ES-I3 (cell line): ENCODE measurements at regions not wholly inside any gene's neighbourhood (a gene's known extent, or its start where the extent isn't known, plus 50 kb on each side); places are given as distances from the start of the nearest gene placed in this dataset.

Experiments used
- H3K36me3 ChIP-seq: 2 replicates; pipeline ENCODE4 v1.6.1; 2013; ENCODE audit warnings: mild to moderate bottlenecking, low read length, control low read depth, moderate library complexity; ENCODE audit not compliant: insufficient read depth
- H3K4me1 ChIP-seq: 2 replicates; pipeline ENCODE4 v1.6.1; 2013; ENCODE audit warnings: mild to moderate bottlenecking, control low read depth, low read length; ENCODE audit not compliant: insufficient read depth
- H3K9ac ChIP-seq: 2 replicates; pipeline ENCODE4 v1.6.1; 2013; ENCODE audit warnings: low read depth, mild to moderate bottlenecking, low read length, moderate library complexity
- H3K9me3 ChIP-seq: 2 replicates; pipeline ENCODE4 v1.6.1; 2013; ENCODE audit warnings: mild to moderate bottlenecking, low read length, moderate library complexity; ENCODE audit not compliant: control insufficient read depth, insufficient read depth

DNA sequence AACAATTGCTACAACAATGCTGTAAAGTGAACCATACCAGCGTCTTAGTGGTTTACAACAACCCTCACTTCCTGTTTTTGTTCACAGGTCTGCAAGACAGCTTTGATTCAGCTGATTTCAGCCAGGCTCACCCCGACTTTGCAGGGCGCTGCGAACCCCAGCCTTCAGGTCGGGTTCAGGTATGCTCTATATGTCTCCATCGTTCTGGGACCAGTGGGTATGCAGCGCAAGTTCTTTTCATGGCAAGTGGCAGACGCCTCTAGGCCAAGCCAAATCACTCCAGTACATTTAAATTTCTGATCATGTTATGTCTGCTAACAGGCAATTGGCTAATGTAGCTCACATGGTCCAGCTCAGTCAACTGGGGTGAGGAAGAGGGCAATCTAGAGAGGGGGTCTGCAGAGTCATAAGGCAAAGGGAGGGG is 52.4 kb upstream of the RGMA start:
- Histone ChIP-seq H3K9ac (no peak overlapping the region), H3K36me3 (no peaks in the 10 kb centered on the region), H3K9me3 (no peaks in the 10 kb centered on the region)

DNA sequence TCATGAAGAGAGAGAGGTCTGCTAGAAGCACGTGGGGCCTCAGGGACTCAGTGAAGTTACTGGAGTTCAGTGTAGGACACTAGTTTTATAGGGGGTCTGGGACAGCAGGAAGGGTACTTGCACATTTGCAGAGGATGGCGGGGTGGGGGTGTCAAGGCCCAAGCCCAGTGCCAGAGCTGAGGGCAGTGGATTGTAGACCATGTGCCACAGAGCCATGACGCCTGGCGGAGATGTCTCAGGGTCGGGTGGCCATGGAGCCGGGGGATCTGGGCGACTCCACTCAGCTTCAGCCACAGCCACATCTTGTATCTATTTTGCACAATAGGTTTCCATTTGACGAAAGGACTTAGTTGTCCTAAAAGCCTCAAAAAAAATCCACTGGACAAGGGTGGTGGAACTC is 50.4 kb upstream of the RGMA start:
- no peaks in the 10 kb centered on the region for H3K36me3 ChIP-seq
- H3K9ac ChIP-seq, result no peak overlapping the region
- H3K9me3 ChIP-seq, result no peaks in the 10 kb centered on the region
- H3K4me1 ChIP-seq, result 0 out of 2 replicates have a peak, but pooled peaks cover 4% of the 10 kb centered on the region

More for the DNA sequence above, 52.4 kb upstream of the RGMA start:
- H3K4me1 ChIP-seq, result no peaks in the 10 kb centered on the region

DNA sequence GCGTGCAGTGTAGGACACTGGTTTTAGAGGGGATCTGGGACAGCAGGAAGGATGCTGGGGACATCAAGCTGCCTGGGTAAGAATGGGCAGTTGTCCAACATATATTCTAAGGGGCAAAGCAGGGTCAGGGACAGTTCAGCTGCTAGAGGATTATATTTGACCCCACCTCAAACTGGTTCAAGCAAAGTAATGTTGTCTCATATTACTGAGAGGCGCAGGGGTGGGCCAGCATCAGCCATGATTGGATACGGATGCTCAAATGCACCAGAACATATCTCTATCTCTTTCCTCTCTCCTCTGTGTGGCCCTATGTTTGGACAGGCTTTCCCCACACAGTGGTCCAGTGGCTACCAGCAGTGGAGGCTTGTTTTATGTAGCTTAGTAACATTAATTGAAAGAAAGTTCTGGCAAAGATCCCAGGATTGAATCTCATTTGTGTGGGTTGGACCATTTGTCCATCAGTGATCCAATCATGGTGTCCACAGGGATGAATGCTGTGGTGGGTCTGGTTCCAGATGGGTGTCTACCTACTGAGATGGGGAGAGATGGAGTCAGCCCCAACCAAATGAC is 49.8 kb upstream of the RGMA start:
- Histone ChIP-seq H3K4me1 (0 out of 2 replicates have a peak, but pooled peaks cover 4% of the 10 kb centered on the region), H3K9ac (no peak overlapping the region), H3K36me3 (no peaks in the 10 kb centered on the region), H3K9me3 (no peaks in the 10 kb centered on the region)
